Esophagus squamous epithelium (tissue), 4 donors: ENCODE measurements at regions not wholly inside any gene's neighbourhood (a gene's known extent, or its start where the extent isn't known, plus 50 kb on each side); places are given as distances from the start of the nearest gene placed in this dataset.

ENCODE experiments used
- CTCF ChIP-seq, 6 experiments: fragments of 450-650 bp in 4 of 6; fragments of 200-600 bp in 2 of 6; sonication (generic) in 2 of 6; IDR thresholded peaks; one replicate each; pipeline ENCODE4 v1.5.1; 2016 to 2019; ENCODE audit warnings: antibody characterized with exemption in 6 of 6, mild to moderate bottlenecking in 4 of 6, moderate library complexity in 4 of 6
- POLR2A ChIP-seq, 4 donors: fragments of 450-650 bp; IDR thresholded peaks; one replicate each; pipeline ENCODE4 v1.6.1; 2017; ENCODE audit warnings: antibody characterized with exemption in 4 of 4, mild to moderate bottlenecking in 4 of 4, moderate library complexity in 3 of 4

GRCh38 chr12:112711507-112711906 is 80.0 kb upstream of the RPH3A start:
- TF ChIP-seq CTCF (IDR thresholded peaks at IDR 0.05), result no peak
- no peak for TF ChIP-seq POLR2A (IDR thresholded peaks at IDR 0.05)
